ENCODE measurements at regions not wholly inside any gene's neighbourhood (a gene's known extent, or its start where the extent isn't known, plus 50 kb on each side); places are given as distances from the start of the nearest gene placed in this dataset.

DNA sequence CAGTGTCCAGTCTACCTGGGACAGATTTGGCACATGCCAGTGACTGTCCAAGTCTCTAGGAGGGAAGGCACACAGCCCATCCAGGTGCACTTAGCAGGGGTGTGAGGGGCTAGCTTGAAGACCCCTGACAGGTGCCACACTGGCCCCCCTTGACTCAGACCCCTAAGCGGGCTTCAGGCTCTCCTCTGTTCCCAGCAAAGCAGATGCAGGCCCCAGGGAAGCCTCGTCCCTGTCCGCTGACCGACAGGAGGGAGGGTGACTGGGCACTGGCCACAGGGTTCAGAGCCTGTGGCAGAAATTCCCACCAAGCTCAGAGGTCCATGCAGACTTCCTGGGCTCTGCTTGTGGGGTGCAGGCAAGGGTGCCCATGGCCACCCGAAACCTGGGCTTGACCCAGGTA lies 239.8 kb upstream of the MYT1L start:
- DNase-seq (ENCODE audit: low spot score) = no peak

DNA sequence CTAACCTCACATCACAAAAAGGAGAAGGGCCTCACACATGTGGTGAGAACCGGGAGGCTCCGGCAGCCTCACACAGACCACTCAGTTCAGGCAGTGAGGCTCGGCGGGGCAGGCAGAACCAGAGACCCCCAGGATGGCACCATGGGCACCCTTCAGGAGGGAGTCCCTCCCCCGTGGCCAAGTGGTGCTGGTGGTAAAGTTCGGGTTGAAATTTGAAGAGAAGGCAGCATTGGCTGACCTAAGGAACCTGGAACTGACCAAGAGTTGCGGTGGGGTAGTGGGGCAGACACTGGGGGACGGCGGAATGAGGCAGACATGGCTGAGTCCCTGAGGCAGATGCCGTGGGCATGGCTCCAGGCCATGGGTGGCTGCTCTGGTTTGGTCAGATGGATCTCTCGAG lies 239.3 kb upstream of the MYT1L start:
- no peak for DNase-seq (ENCODE audit: low spot score)

DNA sequence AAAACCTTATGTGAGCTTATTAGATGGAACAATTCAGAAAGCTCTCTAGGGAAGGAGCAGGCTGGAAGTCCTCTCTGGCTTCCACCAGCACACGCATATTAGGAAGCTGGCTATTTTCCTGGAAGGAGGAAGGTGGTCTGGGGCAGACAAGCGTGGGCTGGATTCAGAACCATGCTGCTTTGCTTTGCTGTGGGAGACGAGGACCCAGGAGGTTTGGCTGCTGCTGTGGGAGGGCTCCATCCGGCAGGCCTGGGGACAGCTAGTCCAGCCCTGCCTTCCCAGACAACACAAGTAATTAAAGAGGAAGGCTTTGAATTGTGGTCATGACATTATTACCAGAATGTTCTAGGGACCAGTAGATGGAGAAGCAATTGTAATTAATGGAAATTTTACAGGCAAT lies 238.8 kb upstream of the MYT1L start:
- no peak for DNase-seq (ENCODE audit: low spot score)

DNA sequence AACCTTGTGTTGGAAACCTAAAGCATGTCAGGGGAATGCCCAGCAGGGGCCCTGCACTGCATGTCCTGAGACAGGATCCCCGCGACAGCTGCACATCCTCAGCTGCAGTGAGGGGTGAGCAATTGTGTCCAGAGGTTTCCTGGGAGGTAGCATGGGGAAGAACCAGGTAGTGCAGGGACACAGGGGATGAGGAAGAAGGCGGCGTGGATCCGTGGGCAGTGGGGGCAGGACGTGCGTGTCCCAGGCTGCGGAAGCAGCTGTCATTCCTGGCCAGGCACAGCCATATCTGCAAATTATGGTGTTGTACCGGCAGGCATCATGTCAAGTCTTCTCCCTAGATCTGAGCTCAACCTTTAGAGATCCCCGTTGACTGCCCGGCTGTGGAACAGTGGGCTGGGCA lies 238.2 kb upstream of the MYT1L start:
- no peak for DNase-seq (ENCODE audit: low spot score)

DNA sequence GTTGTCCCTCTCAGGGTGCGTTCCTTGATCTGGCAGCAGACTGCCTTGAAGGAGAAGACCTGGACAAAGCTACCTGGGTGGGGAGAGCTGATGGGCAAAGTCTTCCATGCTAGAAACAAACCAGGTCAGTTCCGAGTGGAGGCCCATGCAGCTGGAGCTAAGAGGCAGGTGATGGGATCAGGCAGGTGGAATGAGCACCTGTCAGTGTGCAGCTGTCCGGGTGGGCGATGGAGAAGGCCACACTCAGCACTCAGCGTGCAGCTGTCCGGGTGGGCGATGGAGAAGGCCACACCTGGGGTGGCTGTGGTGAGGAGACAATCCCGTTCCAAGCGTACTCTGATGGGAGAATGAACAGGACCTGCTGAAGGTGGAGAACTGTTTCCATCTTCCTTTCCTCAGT lies 237.3 kb upstream of the MYT1L start:
- no peak for DNase-seq (ENCODE audit: low spot score)

DNA sequence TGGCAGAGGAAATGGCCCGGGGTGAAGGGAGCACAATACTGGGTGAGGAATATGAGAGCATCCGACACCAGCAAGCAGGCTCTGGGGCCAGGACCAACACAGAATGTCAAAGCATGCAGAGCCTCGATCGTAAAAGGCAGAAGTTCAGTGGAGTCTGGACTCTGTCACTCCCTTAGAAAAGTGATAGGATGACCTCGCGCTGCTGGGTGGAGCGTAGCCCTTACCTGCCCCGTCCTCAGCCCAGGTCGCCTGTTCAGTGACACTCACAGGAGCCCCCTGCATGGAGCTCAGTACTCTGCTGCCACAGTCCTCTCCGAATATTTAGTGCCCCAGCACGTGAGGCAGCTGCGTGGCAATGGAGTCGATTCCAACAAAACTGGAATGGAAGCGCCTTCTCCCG lies 236.7 kb upstream of the MYT1L start:
- no peak for DNase-seq (ENCODE audit: low spot score)

DNA sequence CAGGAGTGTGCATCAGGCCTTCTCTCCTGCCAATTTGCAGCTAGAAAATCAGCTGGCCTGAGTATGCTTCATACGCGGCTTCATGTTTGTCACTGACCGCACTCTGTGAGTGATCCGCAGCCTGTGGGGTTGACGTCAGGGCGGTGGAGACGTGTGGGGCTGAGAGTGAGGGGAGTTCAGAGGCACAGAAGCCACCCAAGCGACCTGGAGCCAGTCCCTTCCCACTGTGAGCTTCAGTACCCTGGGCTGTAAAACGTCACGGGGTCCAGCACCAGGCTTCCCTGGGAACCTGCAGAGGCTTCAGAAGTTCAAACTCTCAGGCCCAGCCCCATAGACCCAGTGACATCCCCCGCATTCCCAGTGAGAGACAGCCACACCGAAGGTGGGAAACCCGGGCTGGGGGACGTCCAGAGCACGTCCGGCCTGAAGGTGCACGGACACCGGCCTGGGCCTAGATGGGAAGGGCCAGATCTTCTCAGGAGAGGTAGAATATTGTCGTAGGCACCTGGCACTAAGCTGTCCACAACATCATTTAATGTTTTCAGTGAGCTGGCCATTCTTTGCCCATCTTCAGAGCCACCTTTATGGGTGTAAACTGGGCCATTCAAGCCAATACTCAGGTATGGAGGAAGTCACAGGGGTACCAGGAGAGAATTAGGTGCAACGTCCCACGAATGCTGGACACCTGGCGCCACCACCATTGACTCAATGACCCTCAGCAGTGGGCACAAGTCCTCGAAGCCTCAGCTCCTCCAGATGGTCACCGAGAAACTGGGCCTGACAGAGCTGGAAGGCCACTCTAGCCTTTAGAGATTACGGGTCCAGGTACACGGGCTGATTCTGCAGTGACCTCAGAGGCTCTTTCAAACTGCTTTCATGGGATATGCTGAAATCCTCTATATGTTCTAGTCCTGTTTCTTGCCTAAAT lies 235.6 kb upstream of the MYT1L start:
- no peak for DNase-seq (ENCODE audit: low spot score)

DNA sequence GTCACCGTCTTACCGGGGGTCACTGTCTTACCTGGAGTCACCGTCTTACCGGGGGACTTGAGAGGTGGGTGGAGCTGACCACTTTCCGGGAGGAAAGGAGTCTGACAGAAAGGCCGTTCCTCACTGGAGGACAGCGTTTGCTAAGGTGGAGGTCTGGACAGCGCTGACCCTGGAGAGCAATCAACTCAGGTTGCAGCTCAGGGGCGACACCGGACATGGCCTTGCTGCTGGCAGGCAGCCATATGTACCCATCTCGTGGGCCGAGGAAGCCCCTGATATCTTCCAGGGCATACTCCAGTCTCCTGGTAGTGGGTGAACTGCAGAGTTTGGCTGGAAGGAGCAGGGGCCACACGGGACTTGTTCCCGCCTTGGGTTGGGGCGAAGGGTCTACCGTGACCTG lies 234.6 kb upstream of the MYT1L start:
- DNase-seq (ENCODE audit: low spot score) = no peak

DNA sequence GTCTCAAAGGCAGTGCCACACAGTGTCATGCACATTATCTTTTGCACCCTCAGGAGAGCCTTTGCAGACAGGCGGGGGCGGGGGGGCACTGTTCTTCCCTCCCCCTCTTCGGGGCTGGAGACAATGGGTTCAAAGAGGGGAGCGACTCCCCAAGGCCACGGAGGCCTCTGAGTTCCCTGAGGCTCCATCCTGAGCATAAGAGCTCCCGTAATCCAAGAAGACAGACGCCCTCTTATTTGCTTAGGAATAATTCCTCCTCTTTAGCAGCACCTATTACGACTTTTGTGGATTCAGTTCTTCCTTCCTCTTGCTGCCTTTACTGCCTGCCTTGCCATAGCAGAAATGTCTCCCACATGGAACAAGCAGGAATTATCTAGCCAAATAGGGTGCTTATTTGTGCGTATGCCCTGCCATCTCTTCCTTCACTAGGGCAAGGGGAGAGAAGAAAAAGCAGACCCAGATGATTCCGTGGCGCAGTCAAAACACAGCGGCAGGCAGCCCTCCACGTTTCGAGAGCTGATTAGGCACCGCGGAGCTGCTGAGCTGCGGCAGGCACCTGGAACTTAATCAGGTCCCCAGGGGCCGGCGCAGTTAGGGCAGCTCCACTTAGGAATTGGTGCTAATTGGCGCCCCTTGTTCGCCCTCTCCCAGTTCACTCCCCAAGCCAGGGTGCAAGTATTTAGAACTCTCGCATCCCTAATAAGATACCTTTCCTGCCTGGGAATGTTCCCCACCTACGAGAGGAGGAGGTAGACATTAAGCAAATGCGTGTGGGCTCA lies 233.4 kb upstream of the MYT1L start:
- no peak for DNase-seq (ENCODE audit: low spot score)

DNA sequence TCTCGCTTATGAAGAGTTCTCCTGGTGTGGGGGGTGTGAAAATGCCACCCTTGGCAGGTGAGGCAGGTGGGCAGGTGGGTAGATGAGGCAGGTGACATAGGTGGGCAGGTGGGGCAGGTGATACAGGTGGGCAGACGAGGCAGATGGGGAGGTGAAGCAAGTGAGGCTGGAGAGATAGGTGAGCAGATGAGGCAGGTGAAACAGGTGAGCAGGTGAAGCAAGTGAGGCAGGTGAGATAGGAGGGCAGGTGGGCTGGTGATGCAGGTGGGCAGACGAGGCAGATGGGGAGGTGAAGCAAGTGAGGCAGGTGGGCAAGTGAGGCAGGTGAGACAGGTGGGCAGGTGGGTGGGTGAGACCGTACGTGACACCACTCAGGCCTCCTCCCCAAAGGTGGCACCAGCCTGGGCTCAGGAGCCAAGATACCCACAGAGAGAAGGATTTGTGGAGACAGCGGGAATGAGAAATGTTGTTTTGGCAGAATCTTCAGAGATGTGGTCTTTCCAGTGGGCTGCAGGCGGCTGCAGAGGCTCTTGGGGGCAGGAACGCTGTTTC lies 232.3 kb upstream of the MYT1L start:
- no peak for DNase-seq (ENCODE audit: low spot score)

DNA sequence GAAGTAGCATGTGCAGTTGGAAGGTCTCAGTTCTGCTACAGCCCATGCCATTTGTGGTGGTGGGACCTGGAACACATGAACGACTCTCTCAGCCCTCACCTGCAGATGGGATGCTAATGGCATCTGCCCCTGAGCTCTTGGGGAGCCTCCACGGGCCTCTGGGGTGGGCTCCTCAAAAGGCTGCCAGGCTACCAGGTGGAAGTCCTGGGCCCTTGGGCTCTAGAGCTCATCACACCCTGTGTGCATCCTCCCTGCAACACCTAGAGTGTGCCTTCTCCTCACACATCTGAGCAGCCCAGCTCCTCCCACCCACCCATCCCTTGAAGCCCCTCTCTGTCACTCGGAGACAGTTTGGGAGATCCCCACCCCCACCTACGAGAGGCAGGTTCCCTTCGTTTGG lies 231.8 kb upstream of the MYT1L start:
- DNase-seq (ENCODE audit: low spot score) = no peak

DNA sequence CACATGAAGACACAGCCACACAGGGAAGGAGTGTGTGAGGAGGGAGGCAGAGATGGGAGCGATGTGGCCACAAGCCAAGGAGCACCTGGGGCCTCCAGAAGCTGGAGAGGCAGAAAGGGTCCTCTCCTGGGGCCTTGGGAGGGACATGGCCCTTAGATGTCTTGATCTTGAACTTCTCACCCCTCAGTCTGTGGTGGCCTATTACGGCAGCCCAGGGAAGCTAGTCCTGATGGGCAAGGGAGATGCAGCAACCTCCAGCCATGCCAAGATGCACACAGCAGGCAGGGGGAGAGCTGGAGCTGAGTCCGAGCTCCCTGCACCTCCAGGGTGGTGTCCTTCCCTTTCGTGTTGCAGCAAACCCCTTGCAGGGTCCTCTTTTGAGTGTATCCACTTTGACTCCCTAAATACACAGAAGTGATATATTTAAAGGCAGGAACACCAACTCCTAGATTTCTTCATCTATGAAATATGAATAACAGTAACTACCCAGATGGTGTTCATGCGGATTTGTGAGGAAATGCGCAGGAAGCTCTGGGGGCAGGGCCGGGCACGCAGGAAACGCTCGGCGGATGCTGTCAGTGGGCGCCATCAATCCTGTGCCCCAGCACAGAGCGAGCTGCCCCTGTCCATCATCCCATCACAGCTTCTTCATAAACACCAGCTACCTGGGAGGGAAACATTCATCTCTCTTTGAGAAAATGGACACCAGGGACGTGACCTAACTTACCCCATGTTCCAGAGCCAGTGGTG lies 230.4 kb upstream of the MYT1L start:
- DNase-seq (ENCODE audit: low spot score) = no peak

DNA sequence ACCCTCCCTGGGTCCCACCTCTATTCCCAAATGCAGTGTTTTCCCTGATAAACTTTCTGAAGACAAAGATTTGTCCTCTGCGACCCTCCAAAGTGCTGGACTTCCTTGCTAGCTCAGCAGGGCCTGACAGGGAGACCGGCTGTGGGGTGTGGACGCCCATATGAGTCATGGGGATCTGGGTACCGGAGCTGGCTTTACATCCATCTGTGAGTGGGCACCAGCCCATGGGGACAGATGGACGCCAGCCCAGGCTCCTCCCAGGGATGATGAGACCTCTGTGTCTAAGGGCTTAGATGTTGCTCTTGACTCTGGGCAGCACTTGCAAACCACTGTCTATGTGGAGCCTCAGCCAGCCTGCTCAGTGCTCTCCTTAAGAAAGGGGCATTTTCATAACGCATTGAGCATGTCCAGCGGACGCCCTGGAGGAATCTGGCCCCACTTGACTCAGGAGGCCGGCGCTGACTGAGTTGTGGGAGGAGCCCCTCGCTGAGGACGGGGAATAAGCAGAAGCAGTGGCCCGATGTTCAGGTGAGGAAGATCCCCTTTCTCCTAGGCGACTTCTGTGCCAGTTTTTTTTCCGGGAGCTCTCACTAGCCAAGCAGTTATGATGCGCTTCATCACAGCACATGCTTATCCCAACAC lies 229.4 kb upstream of the MYT1L start:
- DNase-seq (ENCODE audit: low spot score) = no peak

DNA sequence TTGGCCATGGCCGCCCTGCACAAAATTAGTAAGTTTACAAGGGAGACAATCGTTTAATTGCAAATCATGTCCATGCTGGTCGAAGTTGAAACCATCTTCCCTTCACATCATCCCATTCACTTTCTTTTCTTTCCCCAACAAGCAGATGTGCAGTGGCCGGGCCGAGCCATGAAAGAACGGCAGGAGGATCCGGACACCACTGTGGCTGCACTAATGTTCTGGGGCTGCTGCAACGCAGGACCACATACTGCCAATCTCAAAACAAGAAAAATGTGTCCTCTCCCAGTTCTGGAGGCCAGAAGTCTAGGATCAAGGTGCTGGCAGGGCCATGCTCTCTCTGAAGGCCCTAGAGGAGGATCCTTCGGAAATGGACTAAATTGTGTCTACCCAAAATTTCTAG lies 227.4 kb upstream of the MYT1L start:
- no peak for DNase-seq (ENCODE audit: low spot score)

DNA sequence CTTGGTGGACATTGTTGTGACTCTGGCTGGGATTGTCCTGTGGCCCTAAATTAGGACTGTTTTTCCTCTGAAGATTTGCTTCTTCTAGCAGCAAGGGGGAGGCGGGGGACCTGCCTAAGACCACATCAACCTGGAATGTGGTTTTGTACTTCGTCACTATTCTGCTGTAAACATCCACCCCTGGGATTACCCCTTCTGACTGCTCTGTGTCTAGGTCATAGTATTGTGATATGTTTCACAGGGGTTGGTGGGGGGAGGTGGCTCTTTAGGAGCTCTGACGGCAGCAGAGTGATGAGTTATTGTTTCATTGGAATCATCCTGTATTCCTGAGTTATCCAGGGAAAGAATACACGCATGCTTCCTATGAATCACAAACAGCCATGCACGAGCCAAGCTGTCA lies 226.4 kb upstream of the MYT1L start:
- no peak for DNase-seq (ENCODE audit: low spot score)

DNA sequence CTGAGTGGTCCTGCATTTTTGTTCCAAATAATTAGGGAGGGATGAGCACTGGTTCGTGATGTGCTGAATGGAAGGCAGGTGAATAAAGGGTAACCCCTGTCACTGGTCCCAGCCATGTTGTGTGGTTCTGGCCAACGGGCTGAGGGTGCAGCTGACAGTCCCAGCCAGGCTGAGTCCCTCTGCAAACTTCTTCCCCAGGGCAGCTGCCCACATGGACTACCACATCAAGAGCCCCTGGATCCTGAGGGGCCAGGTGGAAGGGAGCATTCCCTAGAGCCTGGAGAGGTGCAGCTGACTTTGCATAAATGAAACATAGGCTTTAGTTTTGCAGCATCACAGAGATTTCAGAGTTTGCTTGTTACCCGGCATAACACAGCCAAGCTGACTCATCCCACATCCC lies 219.8 kb upstream of the MYT1L start:
- DNase-seq (ENCODE audit: low spot score) = no peak

DNA sequence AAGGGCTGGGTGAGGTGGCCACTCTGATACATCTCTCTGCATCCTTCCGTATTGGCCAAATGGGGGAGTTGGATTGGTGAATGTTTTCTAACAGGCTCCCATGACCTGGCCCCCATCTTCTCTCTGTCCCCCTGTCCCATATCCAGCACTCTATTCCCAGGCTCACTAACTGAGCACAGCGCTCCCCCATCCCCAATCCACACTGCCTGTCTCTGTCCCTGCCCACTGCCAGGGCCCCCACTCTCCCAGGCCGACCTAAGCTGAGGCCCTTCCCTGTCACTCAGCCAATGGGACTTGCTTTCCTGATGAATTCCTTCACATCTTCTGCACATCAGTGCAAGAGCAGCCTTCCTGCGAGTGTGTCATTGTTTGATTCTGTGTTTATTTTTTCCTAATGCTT lies 216.8 kb upstream of the MYT1L start:
- no peak for DNase-seq (ENCODE audit: low spot score)

DNA sequence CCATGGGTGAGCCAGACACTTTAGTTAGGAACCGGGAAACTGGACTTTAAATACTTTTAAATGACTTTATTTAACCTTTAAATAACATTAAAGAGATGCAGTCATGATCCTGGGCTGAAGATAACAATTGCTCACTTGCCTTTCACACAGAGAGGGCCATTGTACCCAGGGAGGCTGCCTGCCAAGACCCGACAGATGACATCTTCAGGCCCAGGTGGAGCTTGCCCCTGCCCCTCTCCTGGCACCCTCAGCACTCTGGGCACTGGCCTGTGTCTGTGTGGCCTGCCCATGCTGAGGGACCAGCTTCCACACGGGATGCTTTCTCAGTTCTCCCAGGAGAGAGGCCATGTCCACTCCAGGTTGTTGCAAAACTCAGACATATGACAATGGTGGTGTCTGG lies 216.4 kb upstream of the MYT1L start:
- no peak for DNase-seq (ENCODE audit: low spot score)

DNA sequence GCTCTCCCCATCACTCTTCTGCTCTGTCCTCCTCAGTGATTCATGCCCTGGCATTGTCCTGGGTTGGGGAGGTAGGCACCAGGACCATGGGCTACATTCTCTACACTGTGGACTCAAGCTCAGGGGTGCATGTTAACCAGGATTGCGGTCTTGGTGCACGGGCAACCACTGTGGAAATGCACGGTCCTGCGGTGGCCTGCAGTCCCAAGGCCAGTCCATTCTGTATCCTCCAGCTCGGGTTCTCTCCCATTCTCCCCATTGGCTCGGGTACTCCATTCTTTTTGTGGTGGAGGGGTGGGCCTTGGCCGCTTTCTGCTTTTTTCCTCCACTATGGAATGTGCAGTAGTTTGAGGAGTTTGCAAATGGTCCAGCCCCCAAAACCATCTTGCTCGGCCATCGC lies 215.0 kb upstream of the MYT1L start:
- no peak for DNase-seq (ENCODE audit: low spot score)

DNA sequence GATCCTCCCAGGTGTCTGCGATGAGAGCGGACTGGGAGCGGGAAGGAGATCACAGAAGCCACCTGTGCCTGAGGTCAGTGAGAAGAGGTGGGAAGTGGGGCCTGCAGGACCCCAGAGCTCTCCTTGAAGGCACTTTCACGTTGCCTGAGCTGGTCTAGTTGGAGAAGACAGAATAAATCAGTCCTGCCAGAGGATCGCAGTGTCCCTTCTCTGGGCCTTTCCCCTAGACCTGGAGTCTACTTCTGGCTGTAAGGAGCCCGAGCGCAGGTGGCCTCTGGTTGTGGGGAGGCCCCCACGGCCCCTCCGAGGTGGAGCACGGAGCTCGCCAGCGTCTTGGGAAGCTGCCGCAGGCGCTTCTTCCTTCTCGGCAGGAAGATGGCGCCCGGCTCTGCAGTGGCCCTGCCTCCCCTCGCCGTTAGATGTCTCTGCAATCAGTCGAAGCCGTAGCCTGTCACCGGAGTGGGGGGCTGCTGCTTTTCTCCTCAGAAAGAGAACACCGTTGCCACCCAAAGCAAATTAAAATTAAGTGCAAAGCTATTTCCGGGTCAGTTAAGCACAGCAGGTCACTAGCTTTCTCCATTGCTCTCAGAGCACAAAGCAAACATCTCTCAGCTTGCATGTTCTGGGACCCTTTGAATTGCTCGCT lies 212.0 kb upstream of the MYT1L start:
- DNase-seq (ENCODE audit: low spot score) = no peak

DNA sequence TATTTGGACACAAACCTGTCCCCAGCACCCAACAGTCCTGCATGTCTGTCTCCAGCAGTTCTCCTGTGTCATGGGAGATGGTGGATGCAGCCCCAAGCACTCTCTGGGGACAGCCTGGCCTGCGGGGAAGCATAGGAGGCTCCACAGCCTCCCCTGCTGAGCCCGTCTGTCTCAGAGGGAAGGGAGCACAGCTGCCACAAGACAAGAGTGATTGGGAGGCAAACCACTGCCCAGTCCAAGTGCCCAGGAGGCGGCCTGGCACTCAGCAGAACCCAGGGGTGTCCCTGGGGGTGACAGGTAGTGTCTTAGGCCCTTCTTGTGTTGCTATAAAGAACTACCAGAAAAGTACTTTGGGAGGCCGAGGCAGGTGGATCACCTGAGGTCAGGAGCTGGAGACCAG lies 211.2 kb upstream of the MYT1L start:
- DNase-seq (ENCODE audit: low spot score) = no peak

Data from RKO (cell line).